Duodenal mucosa (tissue), 2 donors: ENCODE measurements at regions not wholly inside any gene's neighbourhood (a gene's known extent, or its start where the extent isn't known, plus 50 kb on each side); places are given as distances from the start of the nearest gene placed in this dataset.
"Not testable (repeated sequence)": the region's sequence is repeated elsewhere in the genome, so short reads cannot be mapped to it uniquely, and the experiment has no call there.

Experiments
- H3K27ac ChIP-seq: one replicate; pipeline ENCODE4 v1.7.0; 2013; ENCODE audit warnings: low read depth, low read length
- H3K27me3 ChIP-seq, 2 donors: one replicate each; pipeline ENCODE4 v1.7.0; 2013; ENCODE audit warnings: low read length in 2 of 2, control low read depth in 1 of 2; ENCODE audit not compliant: insufficient read depth in 2 of 2, control insufficient read depth in 1 of 2
- H3K36me3 ChIP-seq, 2 donors: one replicate each; pipeline ENCODE4 v1.7.0; 2013; ENCODE audit warnings: low read length in 2 of 2, control low read depth in 1 of 2; ENCODE audit not compliant: insufficient read depth in 2 of 2, control insufficient read depth in 1 of 2
- H3K4me1 ChIP-seq, 2 donors: one replicate each; pipeline ENCODE4 v1.7.0; 2013; ENCODE audit warnings: low read length in 2 of 2, control low read depth in 1 of 2; ENCODE audit not compliant: insufficient read depth in 2 of 2, control insufficient read depth in 1 of 2
- H3K4me3 ChIP-seq, 2 donors: one replicate each; pipeline ENCODE4 v1.7.0; 2013; ENCODE audit warnings: low read length in 2 of 2, low read depth in 1 of 2
- H3K9ac ChIP-seq, 2 donors: one replicate each; pipeline ENCODE4 v1.7.0; 2013; ENCODE audit warnings: low read length in 2 of 2, low read depth in 1 of 2
- H3K9me3 ChIP-seq, 2 donors: one replicate each; pipeline ENCODE4 v1.7.0; 2013; ENCODE audit warnings: low read length in 2 of 2, control low read depth in 1 of 2; ENCODE audit not compliant: control insufficient read depth in 1 of 2

DNA sequence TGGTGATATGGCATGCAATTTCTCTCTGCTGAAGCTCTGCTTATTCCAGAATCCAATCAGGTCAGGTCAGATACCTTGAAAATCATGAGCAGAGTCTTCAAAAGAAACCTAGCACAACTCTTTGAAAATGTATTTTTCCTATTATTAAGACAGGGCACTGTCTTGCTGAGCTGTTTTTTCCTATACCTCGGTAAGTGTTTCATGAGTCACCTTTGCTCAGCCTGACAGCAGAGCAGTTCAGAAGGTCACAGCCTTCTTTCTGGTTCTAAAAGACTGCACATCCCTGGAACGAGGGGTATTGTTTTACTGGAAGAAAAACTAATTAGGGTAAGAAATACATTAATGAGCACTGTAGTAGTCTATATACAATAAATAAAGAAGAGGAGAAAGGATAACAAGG is 422.0 kb downstream of the SOX2 start:
- Histone ChIP-seq H3K4me3 (no peak overlapping the region), H3K27ac (no peak overlapping the region), H3K36me3 (no peaks in the 10 kb centered on the region), H3K9ac (no peak overlapping the region), H3K27me3 (peaks cover 0 to 7% of the 10 kb centered on the region in 2 donors), H3K9me3 (no peaks in the 10 kb centered on the region), H3K4me1 (no peaks in the 10 kb centered on the region)

- Histone ChIP-seq H3K4me3 (no peak overlapping the region), H3K9ac (no peak overlapping the region)
Measured at GRCh38 chr3:182135056-182135455, 423.3 kb downstream of the SOX2 start.

DNA sequence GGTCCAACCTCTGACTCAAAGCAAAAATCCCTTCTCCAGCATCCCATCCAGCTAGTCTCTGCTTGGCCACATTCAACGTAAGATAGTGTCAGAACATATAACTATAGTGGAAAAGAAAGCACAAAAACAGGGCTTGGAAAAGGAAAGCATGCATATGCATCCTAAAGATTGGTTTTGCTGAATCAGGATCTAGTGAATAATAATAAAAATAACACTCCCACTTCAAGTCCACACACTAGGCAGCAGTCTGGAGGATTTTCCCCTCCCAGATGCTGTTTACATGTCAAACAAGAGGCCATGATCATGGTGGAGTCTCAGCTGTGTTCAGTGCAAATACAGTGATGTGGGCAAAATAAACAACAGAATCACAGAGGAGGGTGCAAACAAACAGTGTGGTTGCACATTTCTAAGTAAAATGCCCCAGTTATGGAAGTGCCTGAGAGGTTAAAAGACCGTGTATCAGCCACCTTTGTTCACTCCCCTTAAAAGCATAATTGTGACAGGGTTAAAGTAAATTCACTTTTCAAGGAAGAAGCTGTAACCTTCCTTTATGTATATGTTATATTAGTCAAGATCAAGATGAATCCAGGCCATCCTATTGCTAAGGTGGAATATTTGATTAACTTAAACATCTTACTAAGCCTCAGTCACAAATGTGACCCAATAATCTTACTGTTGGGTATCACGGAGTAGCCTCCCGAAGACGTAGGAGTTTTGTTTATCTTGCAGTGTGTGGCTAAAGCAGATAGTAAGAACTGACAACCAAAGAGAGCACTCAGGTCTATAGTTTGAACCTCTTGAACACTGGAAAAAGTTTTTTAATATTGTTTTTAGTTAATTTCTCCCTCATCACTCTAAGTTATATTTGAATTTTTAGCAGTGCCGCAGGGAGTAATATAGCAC is 424.5 kb downstream of the SOX2 start:
- Histone ChIP-seq H3K4me1 (no peaks in the 10 kb centered on the region), H3K27ac (no peak overlapping the region), H3K36me3 (no peaks in the 10 kb centered on the region), H3K27me3 (peaks cover 0 to 7% of the 10 kb centered on the region in 2 donors), H3K4me3 (no peak overlapping the region), H3K9ac (no peak overlapping the region), H3K9me3 (no peaks in the 10 kb centered on the region)

More at GRCh38 chr3:182135056-182135455, 423.3 kb downstream of the SOX2 start:
- Histone ChIP-seq H3K9me3 (no peaks in the 10 kb centered on the region), H3K27me3 (peaks cover 0 to 7% of the 10 kb centered on the region in 2 donors), H3K4me1 (no peaks in the 10 kb centered on the region), H3K27ac (no peak overlapping the region), H3K36me3 (no peaks in the 10 kb centered on the region)

DNA sequence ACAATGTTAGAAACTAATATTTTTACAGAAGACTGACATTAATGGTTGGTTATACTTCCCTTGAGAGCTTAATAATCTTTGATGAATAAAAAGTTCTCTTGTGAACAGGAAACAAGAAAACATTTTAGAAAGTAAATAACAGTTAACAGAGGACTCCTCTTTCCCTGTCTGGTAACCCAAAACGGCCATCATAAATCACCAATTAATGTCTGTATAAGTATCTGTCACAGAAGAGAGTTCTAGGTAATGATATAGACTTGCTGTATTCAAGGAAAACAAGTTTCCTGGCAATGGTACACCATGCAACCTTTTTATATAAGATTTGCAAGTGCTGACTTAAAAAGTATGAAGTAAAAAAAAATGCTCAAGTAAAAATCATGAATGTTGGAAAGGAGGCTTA is 426.7 kb downstream of the SOX2 start:
- Histone ChIP-seq H3K9ac (no peak overlapping the region), H3K9me3 (no peaks in the 10 kb centered on the region), H3K4me1 (no peaks in the 10 kb centered on the region), H3K36me3 (no peaks in the 10 kb centered on the region), H3K27me3 (peaks cover 0 to 12% of the 10 kb centered on the region in 2 donors), H3K4me3 (no peak overlapping the region), H3K27ac (no peak overlapping the region)

- no peak overlapping the region for H3K27ac ChIP-seq
- H3K9me3 ChIP-seq = no peaks in the 10 kb centered on the region
- no peak overlapping the region for H3K4me3 ChIP-seq
- no peaks in the 10 kb centered on the region for H3K4me1 ChIP-seq
- no peaks in the 10 kb centered on the region for H3K36me3 ChIP-seq
- peaks cover 0 to 9% of the 10 kb centered on the region in 2 donors for H3K27me3 ChIP-seq
- no peak overlapping the region for H3K9ac ChIP-seq
Measured at GRCh38 chr3:182139627-182140357, 428.1 kb downstream of the SOX2 start.

- Histone ChIP-seq H3K27ac (no peak overlapping the region), H3K9me3 (no peaks in the 10 kb centered on the region), H3K4me1 (no peaks in the 10 kb centered on the region), H3K27me3 (peaks cover 0 to 5% of the 10 kb centered on the region in 2 donors), H3K36me3 (no peaks in the 10 kb centered on the region), H3K9ac (no peak overlapping the region), H3K4me3 (no peak overlapping the region)
Measured at GRCh38 chr3:182142928-182143327, 431.2 kb downstream of the SOX2 start.

- Histone ChIP-seq H3K4me1 (no peaks in the 10 kb centered on the region), H3K4me3 (no peak overlapping the region), H3K9me3 (no peaks in the 10 kb centered on the region), H3K36me3 (no peaks in the 10 kb centered on the region), H3K27ac (no peak overlapping the region), H3K27me3 (peaks cover 0 to 5% of the 10 kb centered on the region in 2 donors), H3K9ac (no peak overlapping the region)
Measured at GRCh38 chr3:182143903-182144302, 432.2 kb downstream of the SOX2 start.

DNA sequence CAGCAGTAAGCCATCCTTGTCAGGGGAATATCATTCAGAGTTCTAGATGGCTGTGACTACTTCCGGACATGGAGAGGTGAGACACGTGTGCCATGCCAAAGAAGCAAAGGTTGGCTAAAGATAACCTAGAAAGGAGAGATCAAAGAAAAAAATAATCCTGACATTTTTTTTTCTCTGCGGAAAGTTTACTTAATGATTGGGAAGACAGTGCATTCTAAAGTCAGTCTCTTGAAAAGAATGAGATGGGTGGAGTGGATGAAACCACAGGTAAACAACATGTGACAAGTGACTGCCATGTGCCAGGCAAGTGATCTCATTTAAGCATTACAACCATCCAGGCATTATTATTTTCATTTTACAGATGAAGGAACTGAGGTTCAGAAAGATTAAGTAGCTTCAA is 436.6 kb downstream of the SOX2 start:
- no peak overlapping the region for H3K4me3 ChIP-seq
- H3K27ac ChIP-seq = no peak overlapping the region
- no peaks in the 10 kb centered on the region for H3K36me3 ChIP-seq
- H3K27me3 ChIP-seq = no peaks in the 10 kb centered on the region
- H3K9ac ChIP-seq = no peak overlapping the region
- H3K4me1 ChIP-seq = no peaks in the 10 kb centered on the region
- H3K9me3 ChIP-seq = no peaks in the 10 kb centered on the region

DNA sequence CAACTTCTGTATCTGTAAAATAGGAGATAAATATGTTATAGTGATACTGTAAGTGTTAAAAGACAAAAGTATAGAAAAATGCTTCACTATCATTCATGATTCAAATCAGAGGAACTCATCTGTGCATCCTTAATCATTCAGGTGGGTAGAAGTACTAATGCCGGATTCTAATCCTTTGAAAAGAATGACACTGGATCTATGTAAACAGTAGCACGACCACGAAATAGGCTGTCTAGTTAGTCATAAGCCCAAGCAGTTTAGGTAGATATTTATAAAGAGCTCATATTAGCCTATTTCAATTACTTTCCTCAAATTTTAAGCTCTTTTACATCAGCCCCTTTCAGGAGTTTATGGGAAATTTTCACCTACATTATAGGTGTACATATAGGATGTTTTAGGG is 437.9 kb downstream of the SOX2 start:
- no peak overlapping the region for H3K27ac ChIP-seq
- H3K27me3 ChIP-seq = no peaks in the 10 kb centered on the region
- no peak overlapping the region for H3K4me3 ChIP-seq
- no peaks in the 10 kb centered on the region for H3K36me3 ChIP-seq
- no peaks in the 10 kb centered on the region for H3K4me1 ChIP-seq
- no peak overlapping the region for H3K9ac ChIP-seq
- no peaks in the 10 kb centered on the region for H3K9me3 ChIP-seq

DNA sequence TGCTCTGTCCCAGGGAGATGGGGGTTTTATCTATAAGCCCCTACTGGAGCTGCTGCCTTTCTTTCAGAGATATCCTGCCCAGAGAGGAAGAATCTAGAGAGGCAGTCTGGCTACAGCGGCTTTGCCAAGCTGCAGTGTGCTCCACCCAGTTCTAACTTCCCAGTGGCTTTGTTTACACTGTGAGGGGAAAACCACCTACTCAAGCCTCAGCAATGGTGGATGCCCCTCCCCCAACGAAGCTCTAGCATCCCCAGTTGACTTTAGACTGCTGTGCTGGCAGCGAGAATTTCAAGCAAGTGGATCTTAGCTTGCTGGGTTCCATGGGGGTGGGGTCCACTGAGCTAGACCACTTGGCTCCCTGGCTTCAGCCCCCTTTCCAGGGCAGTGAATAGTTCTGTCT is 444.6 kb downstream of the SOX2 start:
- not testable (repeated sequence) for H3K4me3 ChIP-seq, H3K27ac ChIP-seq, H3K4me1 ChIP-seq, H3K9ac ChIP-seq, H3K9me3 ChIP-seq, H3K27me3 ChIP-seq, H3K36me3 ChIP-seq
